ENCODE measurements at regions not wholly inside any gene's neighbourhood (a gene's known extent, or its start where the extent isn't known, plus 50 kb on each side); places are given as distances from the start of the nearest gene placed in this dataset.

DNA sequence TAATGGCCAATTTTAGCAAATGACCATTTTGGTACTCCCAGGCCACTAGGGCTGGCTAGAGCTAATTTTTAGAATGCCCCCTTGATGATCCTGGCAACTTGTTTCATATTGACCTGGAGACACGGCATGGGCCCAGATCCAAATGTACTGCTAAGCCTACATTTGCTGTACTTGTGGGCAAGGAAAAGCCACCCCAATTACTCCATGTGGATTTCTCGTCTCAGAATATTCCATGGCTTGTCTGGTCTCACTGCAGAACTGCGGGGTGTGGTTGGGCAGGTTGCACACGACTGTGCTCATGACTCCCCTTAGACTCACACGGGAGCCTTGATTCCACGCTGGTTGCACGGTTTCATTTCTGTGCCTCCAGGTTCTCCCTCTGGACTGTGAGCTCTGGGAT is 140.9 kb downstream of the RPLP1 start:
- Histone ChIP-seq H3K9me3 (ENCODE audit: low read length) (no peaks in the 10 kb centered on the region), H3K4me3 (ENCODE audit: low read length) (no peak overlapping the region), H3K27me3 (ENCODE audit: insufficient read depth, low read length) (no peaks in the 10 kb centered on the region)

DNA sequence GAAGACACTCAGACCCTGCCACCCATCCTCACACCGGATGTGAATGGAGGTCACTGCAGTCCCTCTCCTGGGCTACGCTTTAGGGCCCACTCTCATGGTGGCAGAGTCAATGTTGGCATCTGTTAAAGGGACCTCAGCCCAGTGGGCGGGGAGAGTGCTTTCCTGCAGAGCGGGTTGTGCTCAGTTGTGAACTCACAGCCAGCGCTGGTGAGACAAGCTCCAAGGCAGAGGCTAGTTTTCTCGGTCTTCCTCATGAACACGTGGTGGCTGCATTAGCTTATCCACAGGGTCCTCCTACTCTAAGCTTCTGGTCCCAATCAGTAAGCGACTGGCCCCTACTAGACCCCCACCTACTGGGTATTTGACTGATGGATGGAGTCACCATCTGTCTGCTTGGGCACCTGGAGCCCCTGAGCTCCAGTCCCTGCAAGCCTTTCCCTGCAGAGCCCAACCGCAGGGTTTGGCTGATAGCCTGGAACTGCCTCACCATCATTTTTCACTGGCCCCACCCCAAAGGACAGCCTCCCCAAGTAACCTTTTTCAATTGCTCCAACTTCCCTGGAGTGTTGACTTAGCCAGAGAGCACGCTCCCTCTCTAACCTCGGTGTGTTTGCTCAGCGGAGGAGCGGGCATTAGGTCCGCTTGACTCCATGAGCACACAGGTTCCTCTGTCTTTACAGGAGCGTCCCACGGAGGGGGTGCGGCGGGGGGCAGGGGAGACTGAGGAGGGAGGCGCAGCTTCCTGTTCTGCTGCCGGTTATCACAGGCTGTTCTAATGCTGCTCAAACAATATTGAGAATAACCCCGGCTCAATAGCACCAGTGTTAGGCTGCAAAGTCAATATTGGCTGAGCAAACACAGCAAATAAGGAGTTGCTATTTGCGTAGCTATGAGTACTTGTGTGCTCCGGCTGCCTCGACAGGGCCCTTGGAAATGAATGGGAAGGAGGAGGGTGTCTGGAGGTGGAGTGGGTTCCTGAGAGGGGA is 141.7 kb downstream of the RPLP1 start:
- Histone ChIP-seq H2AFZ (ENCODE audit: low read depth, low read length) (no peak overlapping the region), H3K36me3 (ENCODE audit: insufficient read depth, low read length) (no peaks in the 10 kb centered on the region), H3K4me3 (ENCODE audit: low read length) (no peak overlapping the region), H3K9me3 (ENCODE audit: low read length) (no peaks in the 10 kb centered on the region), H3K4me1 (ENCODE audit: insufficient read depth, low read length) (no peaks in the 10 kb centered on the region), H3K27me3 (ENCODE audit: insufficient read depth, low read length) (no peaks in the 10 kb centered on the region)

More for the DNA sequence above, 140.9 kb downstream of the RPLP1 start:
- Histone ChIP-seq H2AFZ (ENCODE audit: low read depth, low read length) (no peak overlapping the region), H3K4me1 (ENCODE audit: insufficient read depth, low read length) (no peaks in the 10 kb centered on the region), H3K36me3 (ENCODE audit: insufficient read depth, low read length) (no peaks in the 10 kb centered on the region)

DNA sequence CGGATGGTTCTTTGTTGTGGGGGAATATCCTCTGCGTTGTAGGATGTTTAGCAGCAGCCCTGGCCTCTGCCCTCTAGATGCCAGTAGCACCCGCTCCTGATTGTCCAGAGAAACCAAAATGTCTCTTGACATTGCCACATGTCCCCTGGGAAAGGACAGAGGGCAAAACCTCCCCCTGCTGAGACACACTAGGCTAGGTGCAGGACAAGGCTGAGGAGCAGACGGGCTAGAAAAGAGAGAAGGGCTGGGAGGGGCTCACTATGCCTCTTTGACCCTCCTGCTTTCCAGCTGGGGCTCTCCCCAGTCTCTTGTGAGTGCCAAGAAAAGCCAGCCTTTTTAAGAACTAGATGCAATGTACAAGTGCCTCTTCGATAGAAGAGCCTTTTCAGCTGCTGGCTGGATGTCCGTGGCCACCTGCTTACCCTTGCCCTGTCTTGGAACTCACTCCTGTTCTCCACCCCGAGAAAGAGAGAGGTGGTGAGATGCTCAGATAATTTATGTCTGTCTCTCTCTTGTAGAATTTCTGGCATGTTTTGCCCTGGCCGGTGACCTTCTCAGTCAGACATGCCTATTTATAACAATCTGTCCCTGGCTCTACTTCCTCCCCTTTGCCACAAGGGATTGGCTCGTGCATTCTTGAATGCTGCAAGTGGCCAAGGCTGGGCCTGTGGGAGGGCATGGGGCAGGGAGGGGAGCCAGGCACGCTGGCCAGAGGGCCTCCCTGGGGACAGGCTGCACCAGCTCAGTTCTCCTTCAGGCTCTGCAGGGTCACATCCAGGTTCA is 142.6 kb downstream of the RPLP1 start:
- H3K4me1 ChIP-seq (ENCODE audit: insufficient read depth, low read length), result no peaks in the 10 kb centered on the region
- no peaks in the 10 kb centered on the region for H3K36me3 ChIP-seq (ENCODE audit: insufficient read depth, low read length)
- H2AFZ ChIP-seq (ENCODE audit: low read depth, low read length), result no peak overlapping the region
- H3K4me3 ChIP-seq (ENCODE audit: low read length), result no peak overlapping the region
- no peaks in the 10 kb centered on the region for H3K9me3 ChIP-seq (ENCODE audit: low read length)
- H3K27me3 ChIP-seq (ENCODE audit: insufficient read depth, low read length), result no peaks in the 10 kb centered on the region

- Histone ChIP-seq H3K27me3 (ENCODE audit: insufficient read depth, low read length) (no peaks in the 10 kb centered on the region), H3K36me3 (ENCODE audit: insufficient read depth, low read length) (no peaks in the 10 kb centered on the region), H3K4me1 (ENCODE audit: insufficient read depth, low read length) (no peaks in the 10 kb centered on the region), H3K4me3 (ENCODE audit: low read length) (no peak overlapping the region), H3K9me3 (ENCODE audit: low read length) (no peaks in the 10 kb centered on the region), H2AFZ (ENCODE audit: low read depth, low read length) (no peak overlapping the region)
These were observed 144.5 kb downstream of the RPLP1 start for GRCh38 chr15:69597061-69597592.

- Histone ChIP-seq H3K4me3 (ENCODE audit: low read length) (no peak overlapping the region), H3K27me3 (ENCODE audit: insufficient read depth, low read length) (no peaks in the 10 kb centered on the region), H2AFZ (ENCODE audit: low read depth, low read length) (no peak overlapping the region), H3K36me3 (ENCODE audit: insufficient read depth, low read length) (no peaks in the 10 kb centered on the region), H3K4me1 (ENCODE audit: insufficient read depth, low read length) (no peaks in the 10 kb centered on the region), H3K9me3 (ENCODE audit: low read length) (no peaks in the 10 kb centered on the region)
These were observed 146.7 kb downstream of the RPLP1 start for GRCh38 chr15:69599271-69599670.

- Histone ChIP-seq H3K9me3 (ENCODE audit: low read length) (no peaks in the 10 kb centered on the region), H2AFZ (ENCODE audit: low read depth, low read length) (no peak overlapping the region), H3K4me3 (ENCODE audit: low read length) (no peak overlapping the region), H3K27me3 (ENCODE audit: insufficient read depth, low read length) (no peaks in the 10 kb centered on the region), H3K36me3 (ENCODE audit: insufficient read depth, low read length) (no peaks in the 10 kb centered on the region), H3K4me1 (ENCODE audit: insufficient read depth, low read length) (no peaks in the 10 kb centered on the region)
These were observed 148.0 kb downstream of the RPLP1 start for GRCh38 chr15:69600556-69601085.

DNA sequence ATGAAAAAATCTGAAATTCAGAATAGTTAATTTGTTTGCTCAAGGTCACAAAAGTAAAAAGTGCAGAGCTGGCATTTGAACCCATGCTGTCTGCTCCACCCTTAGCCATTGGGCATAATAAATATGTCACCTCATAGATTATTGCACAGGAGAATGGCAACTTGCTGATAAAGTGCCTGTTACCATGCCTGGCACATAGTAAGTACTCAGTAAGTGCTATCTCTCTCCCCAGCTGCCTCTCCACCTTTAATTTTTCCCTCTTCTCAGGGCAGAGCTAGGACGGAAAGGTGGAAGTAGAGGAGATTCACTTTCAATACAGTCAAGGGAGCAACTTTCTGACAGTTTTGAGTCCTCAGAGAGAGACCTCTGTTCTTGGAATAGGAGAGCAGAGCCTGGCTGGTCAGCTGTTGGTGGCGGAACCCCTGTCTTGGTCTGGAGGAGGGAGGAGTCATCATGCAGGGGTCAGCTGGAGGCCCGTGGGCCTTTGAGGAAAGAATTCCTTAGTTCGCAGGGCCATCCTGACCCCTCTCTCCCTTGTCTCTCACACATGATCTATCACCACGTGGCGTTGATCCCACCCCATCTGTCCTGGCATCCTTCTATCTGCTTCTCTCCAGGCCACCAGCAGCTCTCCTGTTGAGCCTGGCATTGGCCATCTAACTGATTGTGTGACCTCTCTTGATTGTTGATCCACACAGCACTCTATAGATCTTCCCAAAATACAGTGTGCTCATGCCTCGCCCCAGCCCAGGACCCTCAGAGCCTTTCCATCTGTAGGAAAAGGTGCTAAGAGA is 149.3 kb downstream of the RPLP1 start:
- H3K4me1 ChIP-seq (ENCODE audit: insufficient read depth, low read length), result no peaks in the 10 kb centered on the region
- no peak overlapping the region for H3K4me3 ChIP-seq (ENCODE audit: low read length)
- H3K9me3 ChIP-seq (ENCODE audit: low read length), result no peaks in the 10 kb centered on the region
- no peaks in the 10 kb centered on the region for H3K27me3 ChIP-seq (ENCODE audit: insufficient read depth, low read length)
- H3K36me3 ChIP-seq (ENCODE audit: insufficient read depth, low read length), result no peaks in the 10 kb centered on the region
- no peak overlapping the region for H2AFZ ChIP-seq (ENCODE audit: low read depth, low read length)

DNA sequence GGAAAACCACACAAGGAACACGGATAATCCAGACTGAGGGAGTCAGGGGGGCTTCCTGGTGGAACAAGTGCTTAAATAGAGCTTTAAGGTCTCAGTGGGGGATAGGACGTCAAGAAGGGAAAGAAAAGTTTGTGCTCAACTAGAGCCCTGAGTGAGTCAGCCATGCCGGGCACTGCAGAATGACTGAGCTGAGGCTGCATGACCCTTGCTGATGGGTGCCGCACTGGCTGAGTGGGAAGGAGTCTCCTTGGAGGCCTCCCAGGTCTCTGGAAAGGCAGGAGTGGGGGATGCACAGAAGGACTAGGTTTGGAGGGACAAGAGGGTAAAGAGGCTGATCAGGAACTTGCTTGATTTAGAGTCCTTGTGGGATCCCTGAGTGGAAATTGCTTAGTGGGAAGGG is 150.3 kb downstream of the RPLP1 start:
- Histone ChIP-seq H3K4me1 (ENCODE audit: insufficient read depth, low read length) (no peaks in the 10 kb centered on the region), H3K9me3 (ENCODE audit: low read length) (no peaks in the 10 kb centered on the region), H3K4me3 (ENCODE audit: low read length) (no peak overlapping the region), H3K36me3 (ENCODE audit: insufficient read depth, low read length) (no peaks in the 10 kb centered on the region), H3K27me3 (ENCODE audit: insufficient read depth, low read length) (no peaks in the 10 kb centered on the region), H2AFZ (ENCODE audit: low read depth, low read length) (no peak overlapping the region)

DNA sequence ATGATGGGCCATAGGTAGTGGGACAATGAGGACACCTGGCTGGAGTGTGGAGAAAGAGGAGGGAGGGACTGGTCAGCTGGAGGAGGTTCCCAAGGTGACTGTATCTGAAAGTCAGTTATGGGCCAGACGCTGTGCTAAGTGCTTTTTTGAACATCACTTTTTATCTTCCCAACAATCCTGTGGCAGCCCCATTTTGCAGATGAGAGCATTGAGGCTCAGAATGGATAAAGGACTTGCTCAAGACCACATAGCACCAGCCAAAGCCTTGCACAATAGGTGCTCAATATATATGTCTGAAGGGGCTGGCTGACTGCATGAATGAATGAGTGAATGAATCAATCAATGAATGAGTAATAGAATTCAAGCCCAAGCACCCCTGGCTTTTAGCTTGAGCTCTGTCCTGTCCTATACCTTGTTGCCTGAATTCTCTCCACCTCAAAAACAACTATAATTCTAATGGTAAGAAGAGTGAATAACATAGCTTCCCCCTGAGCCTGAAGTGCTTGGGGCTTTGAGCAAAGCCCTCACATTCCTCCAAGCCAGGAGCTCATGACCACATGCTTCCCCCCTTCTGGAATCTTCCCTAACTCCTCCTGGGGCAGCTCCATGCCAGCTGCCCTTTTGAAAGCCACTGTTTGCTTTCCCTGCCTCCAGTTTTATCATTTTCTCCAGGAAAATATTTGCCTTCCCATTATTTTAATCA is 150.9 kb downstream of the RPLP1 start:
- no peaks in the 10 kb centered on the region for H3K27me3 ChIP-seq (ENCODE audit: insufficient read depth, low read length)
- no peak overlapping the region for H3K4me3 ChIP-seq (ENCODE audit: low read length)

DNA sequence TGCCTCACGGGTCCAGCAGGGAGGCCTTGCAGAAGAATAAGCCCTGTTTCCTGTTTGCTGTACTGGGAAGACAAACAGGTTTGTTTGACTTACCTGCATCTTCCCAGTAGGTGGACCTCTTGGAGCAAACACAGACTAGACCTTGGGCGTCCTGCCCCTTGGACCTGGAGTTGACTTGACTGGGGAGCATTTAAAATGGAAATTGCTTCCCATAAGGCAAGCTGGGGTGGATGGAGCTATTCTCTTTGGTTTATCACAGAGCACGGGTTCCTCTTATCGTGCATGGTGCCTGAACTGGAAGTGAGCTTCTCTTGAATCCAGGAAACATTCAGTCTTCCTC is 151.4 kb downstream of the RPLP1 start:
- H3K4me1 ChIP-seq (ENCODE audit: insufficient read depth, low read length), result no peaks in the 10 kb centered on the region

More for the DNA sequence above, 150.9 kb downstream of the RPLP1 start:
- no peak overlapping the region for H2AFZ ChIP-seq (ENCODE audit: low read depth, low read length)
- no peaks in the 10 kb centered on the region for H3K36me3 ChIP-seq (ENCODE audit: insufficient read depth, low read length)
- no peaks in the 10 kb centered on the region for H3K4me1 ChIP-seq (ENCODE audit: insufficient read depth, low read length)
- no peaks in the 10 kb centered on the region for H3K9me3 ChIP-seq (ENCODE audit: low read length)

GRCh38 chr15:69606144-69606543 is 153.5 kb downstream of the RPLP1 start:
- Histone ChIP-seq H3K4me1 (ENCODE audit: insufficient read depth, low read length) (no peaks in the 10 kb centered on the region), H2AFZ (ENCODE audit: low read depth, low read length) (no peak overlapping the region), H3K4me3 (ENCODE audit: low read length) (no peak overlapping the region), H3K9me3 (ENCODE audit: low read length) (no peaks in the 10 kb centered on the region), H3K36me3 (ENCODE audit: insufficient read depth, low read length) (no peaks in the 10 kb centered on the region), H3K27me3 (ENCODE audit: insufficient read depth, low read length) (no peaks in the 10 kb centered on the region)

More for the DNA sequence above, 151.4 kb downstream of the RPLP1 start:
- Histone ChIP-seq H3K27me3 (ENCODE audit: insufficient read depth, low read length) (no peaks in the 10 kb centered on the region), H3K36me3 (ENCODE audit: insufficient read depth, low read length) (no peaks in the 10 kb centered on the region), H3K9me3 (ENCODE audit: low read length) (no peaks in the 10 kb centered on the region), H3K4me3 (ENCODE audit: low read length) (no peak overlapping the region), H2AFZ (ENCODE audit: low read depth, low read length) (no peak overlapping the region)

DNA sequence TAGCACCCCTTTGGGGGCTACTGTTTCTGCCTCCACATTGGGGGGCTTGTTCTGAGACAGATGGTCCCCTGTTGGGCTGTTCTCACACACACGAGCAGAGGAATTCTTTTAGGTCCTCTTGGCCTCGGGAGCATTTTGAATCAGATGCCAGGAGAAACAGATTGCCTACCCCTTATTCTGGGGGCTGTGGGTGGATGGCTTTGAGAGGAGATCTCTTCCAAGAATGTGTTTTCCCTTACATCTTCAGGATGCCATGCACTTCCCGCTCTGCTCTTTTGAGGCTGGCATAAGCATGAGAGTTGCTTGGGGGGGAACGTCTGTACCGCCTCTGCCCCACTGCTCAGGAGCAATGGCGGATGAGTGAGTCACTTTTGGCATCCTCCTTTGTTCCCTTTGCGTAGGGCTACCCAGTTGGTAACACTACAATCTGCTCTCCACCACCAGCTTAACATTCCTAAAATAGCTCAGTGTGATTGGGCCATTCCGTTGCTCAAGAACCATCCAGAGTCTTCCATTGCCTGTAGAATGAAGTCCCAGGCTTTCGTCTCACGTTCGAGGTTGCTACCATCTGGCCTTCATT is 154.4 kb downstream of the RPLP1 start:
- Histone ChIP-seq H3K27me3 (ENCODE audit: insufficient read depth, low read length) (no peaks in the 10 kb centered on the region), H3K9me3 (ENCODE audit: low read length) (no peaks in the 10 kb centered on the region)

More for the DNA sequence above, 154.4 kb downstream of the RPLP1 start:
- Histone ChIP-seq H3K4me3 (ENCODE audit: low read length) (no peak overlapping the region), H3K36me3 (ENCODE audit: insufficient read depth, low read length) (no peaks in the 10 kb centered on the region), H2AFZ (ENCODE audit: low read depth, low read length) (no peak overlapping the region), H3K4me1 (ENCODE audit: insufficient read depth, low read length) (no peaks in the 10 kb centered on the region)

Data from neuron (in vitro differentiated cells).